ENCODE measurements at regions not wholly inside any gene's neighbourhood (a gene's known extent, or its start where the extent isn't known, plus 50 kb on each side); places are given as distances from the start of the nearest gene placed in this dataset.

DNA sequence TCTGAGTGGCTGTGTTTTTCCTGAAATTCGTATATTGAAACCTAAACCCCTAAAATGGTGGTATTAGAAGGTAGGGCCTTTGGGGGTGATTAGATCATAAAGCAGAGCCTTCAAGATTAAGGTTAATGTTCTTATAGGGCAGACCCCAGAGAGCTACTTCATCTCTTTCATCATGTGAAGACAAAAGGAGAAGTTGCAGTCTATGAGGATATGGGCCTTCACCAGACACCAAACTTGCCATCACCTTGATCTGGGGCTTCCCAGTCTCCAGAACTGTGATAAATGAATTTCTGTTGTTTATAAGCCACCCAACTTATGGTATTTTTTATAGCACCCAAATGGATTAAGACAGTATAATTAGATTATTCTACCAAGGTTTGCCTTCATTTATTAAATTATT lies 275.0 kb upstream of the ATP2B1 start:
- Histone ChIP-seq H3K4me3 (no peak overlapping the region), H3K36me3 (no peaks in the 10 kb centered on the region), H3K27ac (no peak overlapping the region), H3K9me3 (no peaks in the 10 kb centered on the region), H3K4me1 (no peaks in the 10 kb centered on the region), H3K27me3 (no peaks in the 10 kb centered on the region)
- TF ChIP-seq, protein P1, sequence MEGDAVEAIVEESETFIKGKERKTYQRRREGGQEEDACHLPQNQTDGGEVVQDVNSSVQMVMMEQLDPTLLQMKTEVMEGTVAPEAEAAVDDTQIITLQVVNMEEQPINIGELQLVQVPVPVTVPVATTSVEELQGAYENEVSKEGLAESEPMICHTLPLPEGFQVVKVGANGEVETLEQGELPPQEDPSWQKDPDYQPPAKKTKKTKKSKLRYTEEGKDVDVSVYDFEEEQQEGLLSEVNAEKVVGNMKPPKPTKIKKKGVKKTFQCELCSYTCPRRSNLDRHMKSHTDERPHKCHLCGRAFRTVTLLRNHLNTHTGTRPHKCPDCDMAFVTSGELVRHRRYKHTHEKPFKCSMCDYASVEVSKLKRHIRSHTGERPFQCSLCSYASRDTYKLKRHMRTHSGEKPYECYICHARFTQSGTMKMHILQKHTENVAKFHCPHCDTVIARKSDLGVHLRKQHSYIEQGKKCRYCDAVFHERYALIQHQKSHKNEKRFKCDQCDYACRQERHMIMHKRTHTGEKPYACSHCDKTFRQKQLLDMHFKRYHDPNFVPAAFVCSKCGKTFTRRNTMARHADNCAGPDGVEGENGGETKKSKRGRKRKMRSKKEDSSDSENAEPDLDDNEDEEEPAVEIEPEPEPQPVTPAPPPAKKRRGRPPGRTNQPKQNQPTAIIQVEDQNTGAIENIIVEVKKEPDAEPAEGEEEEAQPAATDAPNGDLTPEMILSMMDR (IDR thresholded peaks at IDR 0.05): no peak
- no peak for DNase-seq (ENCODE audit: low spot score)

DNA sequence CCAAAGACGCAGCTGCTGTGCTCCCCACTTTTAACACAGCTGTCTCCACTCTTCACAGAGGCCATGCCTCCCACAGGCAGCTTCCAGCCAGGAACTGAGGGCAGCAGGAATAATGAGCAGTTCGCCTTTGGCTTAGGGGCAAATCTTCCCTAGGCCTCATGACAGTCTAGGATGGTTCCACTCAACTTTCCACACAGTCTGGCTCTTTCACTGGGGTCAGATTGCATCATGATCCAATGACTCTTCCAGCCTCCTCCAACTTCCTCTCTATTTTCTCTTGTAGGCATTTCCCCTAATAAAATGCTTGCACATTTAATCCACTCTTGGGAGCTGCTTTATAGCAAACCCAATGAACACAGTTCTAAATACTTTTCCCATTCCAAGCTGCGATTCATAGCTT lies 271.6 kb upstream of the ATP2B1 start:
- no peaks in the 10 kb centered on the region for H3K9me3 ChIP-seq
- H3K4me1 ChIP-seq: no peaks in the 10 kb centered on the region
- no peak for DNase-seq (ENCODE audit: low spot score)
- TF ChIP-seq, protein P1 (IDR thresholded peaks at IDR 0.05): no peak
- H3K27ac ChIP-seq: no peak overlapping the region
- H3K4me3 ChIP-seq: no peak overlapping the region
- no peaks in the 10 kb centered on the region for H3K27me3 ChIP-seq
- H3K36me3 ChIP-seq: no peaks in the 10 kb centered on the region

DNA sequence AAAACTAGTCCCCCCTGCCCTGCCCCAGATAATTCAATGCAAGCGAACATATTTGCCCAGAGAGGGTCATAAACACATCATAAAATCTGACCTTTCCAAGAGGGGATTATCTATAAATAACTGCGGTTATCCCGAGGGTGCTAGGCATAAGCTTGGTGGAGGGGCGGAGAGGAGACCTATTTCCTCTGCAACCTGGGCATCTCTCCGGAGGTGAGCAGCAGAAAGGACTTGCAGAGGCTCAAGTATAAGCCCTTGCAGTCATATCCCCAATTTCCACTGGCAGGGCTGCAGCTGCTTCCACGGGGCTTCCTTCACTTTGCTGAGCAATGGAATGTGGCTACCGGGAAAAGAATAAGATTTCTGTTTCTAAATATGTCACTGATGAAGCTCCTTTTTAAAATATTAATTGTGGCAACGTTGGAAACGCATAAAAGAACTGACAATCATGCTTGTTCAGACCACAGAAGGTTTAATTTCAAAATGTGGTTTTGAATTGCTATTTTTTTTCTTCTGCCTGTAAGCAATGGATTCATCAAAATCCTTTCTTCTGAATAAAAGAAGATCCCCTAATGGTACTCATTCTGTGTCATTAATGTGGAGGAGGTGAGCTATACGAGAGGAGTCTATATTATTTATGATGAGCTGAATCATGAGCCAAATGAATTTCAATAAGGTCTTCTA lies 268.9 kb upstream of the ATP2B1 start:
- Histone ChIP-seq H3K27ac (no peak overlapping the region), H3K27me3 (no peaks in the 10 kb centered on the region), H3K9me3 (no peaks in the 10 kb centered on the region), H3K4me1 (no peaks in the 10 kb centered on the region), H3K36me3 (no peaks in the 10 kb centered on the region), H3K4me3 (no peak overlapping the region)
- TF ChIP-seq, protein P1 (IDR thresholded peaks at IDR 0.05): no peak
- no peak for DNase-seq (ENCODE audit: low spot score)

DNA sequence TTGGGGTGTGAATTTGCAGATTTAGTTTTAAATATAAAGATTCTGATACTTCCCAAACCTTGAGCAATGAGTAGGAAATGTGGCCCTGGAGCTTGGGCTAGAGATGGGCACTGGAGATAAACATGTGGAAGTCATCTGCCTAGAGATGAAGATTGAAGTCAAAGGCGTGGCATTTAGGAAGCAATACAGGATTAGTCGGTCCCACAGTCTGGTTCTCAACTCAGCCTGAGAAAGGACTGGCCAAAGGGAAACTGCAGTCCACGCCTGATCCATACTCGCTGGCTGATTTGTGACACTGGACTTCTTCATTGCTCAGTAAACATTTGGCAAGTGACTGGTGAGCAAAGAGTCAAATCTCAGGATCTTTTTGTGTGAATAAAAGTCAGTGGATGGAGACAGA lies 268.2 kb upstream of the ATP2B1 start:
- TF ChIP-seq, protein P1 (IDR thresholded peaks at IDR 0.05): no peak
- Histone ChIP-seq H3K27ac (no peak overlapping the region), H3K9me3 (no peaks in the 10 kb centered on the region), H3K4me3 (no peak overlapping the region), H3K36me3 (no peaks in the 10 kb centered on the region), H3K4me1 (peaks cover 0 to 5% of the 10 kb centered on the region in 2 donors), H3K27me3 (no peaks in the 10 kb centered on the region)
- no peak for DNase-seq (ENCODE audit: low spot score)

DNA sequence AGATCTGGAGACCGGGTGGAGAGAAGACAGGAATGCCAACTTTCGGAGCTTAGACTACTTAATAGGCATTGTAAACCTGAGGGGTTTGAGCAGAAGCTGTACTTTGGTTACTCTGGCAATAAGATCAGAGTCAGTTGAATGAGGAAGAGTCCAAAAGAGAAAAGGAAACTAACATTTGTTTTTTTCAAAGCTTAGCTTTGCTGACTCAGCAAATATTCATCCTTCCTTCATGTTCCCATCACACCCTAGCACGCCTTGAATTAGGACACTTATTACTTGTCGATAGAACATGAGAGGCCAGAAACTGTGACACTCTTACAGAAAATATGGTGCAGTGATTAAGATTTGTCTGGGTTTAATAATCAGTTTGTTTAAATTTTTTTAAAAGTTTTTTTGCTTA lies 266.9 kb upstream of the ATP2B1 start:
- Histone ChIP-seq H3K4me1 (peaks cover 0 to 5% of the 10 kb centered on the region in 2 donors), H3K9me3 (no peaks in the 10 kb centered on the region), H3K4me3 (no peak overlapping the region), H3K36me3 (no peaks in the 10 kb centered on the region), H3K27me3 (no peaks in the 10 kb centered on the region), H3K27ac (no peak overlapping the region)
- DNase-seq (ENCODE audit: low spot score): no peak
- TF ChIP-seq, protein P1 (IDR thresholded peaks at IDR 0.05): no peak

DNA sequence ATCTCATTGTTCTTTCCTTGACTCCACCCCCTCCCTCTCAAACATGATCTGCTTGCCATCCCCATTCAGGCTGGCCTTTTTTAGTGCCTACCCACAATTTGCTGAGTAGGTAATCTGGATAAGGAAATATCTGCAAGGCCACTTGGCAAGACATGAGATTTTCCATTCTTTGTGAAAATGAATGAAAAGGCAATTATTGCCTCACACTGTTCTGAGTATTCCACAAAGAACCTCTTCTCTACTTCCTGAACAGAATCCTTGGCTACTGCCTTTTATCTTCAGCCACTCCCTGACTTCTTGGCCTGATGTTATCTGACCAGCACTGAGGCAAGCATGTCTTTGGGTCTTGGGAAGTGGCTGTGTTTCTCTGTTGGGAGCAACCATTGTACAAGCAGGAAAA lies 263.2 kb upstream of the ATP2B1 start:
- TF ChIP-seq, protein P1 (IDR thresholded peaks at IDR 0.05): no peak
- Histone ChIP-seq H3K27ac (no peak overlapping the region), H3K27me3 (no peaks in the 10 kb centered on the region), H3K4me1 (peaks cover 0 to 5% of the 10 kb centered on the region in 2 donors), H3K36me3 (no peaks in the 10 kb centered on the region), H3K9me3 (no peaks in the 10 kb centered on the region), H3K4me3 (no peak overlapping the region)
- DNase-seq (ENCODE audit: low spot score): no peak

Data from right atrium auricular region (tissue), 2 donors.